ENCODE measurements at regions not wholly inside any gene's neighbourhood (a gene's known extent, or its start where the extent isn't known, plus 50 kb on each side); places are given as distances from the start of the nearest gene placed in this dataset.

DNA sequence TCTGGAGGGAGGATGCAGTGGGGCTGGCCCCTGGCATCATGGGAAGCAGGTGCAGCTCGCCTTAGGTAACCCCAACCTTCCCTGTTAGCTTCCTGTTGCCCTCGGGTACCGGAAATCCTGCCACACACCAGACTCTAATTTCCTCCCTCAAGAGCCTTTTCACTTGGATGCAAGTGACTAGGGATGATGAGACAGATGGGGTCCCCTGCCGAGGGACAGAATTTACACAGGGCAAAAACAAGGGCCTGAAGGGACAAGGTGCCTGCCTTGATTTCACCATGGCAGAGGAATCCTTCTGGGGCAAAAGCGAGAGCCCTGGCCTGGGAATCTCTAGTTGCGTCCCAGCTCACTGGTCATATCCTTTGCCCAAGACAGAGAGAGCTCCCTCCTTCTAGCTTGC lies 263.1 kb downstream of the LOXHD1 start:
- no peak for DNase-seq
- 49 to 67% (median 52%) methylated on average over 6 of the region's 6 CpGs for WGBS, 5 donors
- H3K4me3 ChIP-seq: no peak overlapping the region
- no peaks in the 10 kb centered on the region for H3K9me3 ChIP-seq
- peaks cover 0 to 40% (median 10%) of the 10 kb centered on the region in 6 donors for H3K4me1 ChIP-seq
- H3K27ac ChIP-seq: peak overlapping the region in 1 of 8 donors; percentile 26
- H3K27me3 ChIP-seq (replicated peaks in 1 of 7): no peaks in the 10 kb centered on the region
- no peak for TF ChIP-seq POLR2A (IDR thresholded peaks at IDR 0.05)
- peak in 1 of 3 donors; percentile 16 for TF ChIP-seq POLR2AphosphoS5 (IDR thresholded peaks at IDR 0.05)
- TF ChIP-seq, protein P1, sequence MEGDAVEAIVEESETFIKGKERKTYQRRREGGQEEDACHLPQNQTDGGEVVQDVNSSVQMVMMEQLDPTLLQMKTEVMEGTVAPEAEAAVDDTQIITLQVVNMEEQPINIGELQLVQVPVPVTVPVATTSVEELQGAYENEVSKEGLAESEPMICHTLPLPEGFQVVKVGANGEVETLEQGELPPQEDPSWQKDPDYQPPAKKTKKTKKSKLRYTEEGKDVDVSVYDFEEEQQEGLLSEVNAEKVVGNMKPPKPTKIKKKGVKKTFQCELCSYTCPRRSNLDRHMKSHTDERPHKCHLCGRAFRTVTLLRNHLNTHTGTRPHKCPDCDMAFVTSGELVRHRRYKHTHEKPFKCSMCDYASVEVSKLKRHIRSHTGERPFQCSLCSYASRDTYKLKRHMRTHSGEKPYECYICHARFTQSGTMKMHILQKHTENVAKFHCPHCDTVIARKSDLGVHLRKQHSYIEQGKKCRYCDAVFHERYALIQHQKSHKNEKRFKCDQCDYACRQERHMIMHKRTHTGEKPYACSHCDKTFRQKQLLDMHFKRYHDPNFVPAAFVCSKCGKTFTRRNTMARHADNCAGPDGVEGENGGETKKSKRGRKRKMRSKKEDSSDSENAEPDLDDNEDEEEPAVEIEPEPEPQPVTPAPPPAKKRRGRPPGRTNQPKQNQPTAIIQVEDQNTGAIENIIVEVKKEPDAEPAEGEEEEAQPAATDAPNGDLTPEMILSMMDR (IDR thresholded peaks at IDR 0.05 in 8 of 11, conservative IDR thresholded peaks at IDR 0.05 in 3 of 11): no peak
- intact Hi-C loops (cut with DNase I; ENCODE audit: low total_unique reads): no loop called here
- no peaks in the 10 kb centered on the region for H3K36me3 ChIP-seq

GRCh38 chr18:46395795-46396194 lies 261.2 kb downstream of the LOXHD1 start:
- no peaks in the 10 kb centered on the region for H3K36me3 ChIP-seq
- WGBS, 5 donors: 81 to 95% (median 88%) methylated on average over 4 of the region's 4 CpGs

GRCh38 chr18:46397174-46397573 lies 259.8 kb downstream of the LOXHD1 start:
- Histone ChIP-seq H3K36me3 (no peaks in the 10 kb centered on the region), H3K9me3 (no peaks in the 10 kb centered on the region), H3K27ac (peak overlapping the region in 1 of 8 donors; percentile 48), H3K4me1 (peaks cover 0 to 39% (median 10%) of the 10 kb centered on the region in 6 donors), H3K27me3 (replicated peaks in 1 of 7) (no peaks in the 10 kb centered on the region), H3K4me3 (no peak overlapping the region)
- no peak for DNase-seq
- TF ChIP-seq, protein P1 (IDR thresholded peaks at IDR 0.05 in 8 of 11, conservative IDR thresholded peaks at IDR 0.05 in 3 of 11): no peak
- TF ChIP-seq POLR2A (IDR thresholded peaks at IDR 0.05) (no peak), POLR2AphosphoS5 (IDR thresholded peaks at IDR 0.05) (no peak)
- intact Hi-C loops (cut with DNase I; ENCODE audit: low total_unique reads): no loop called here

More at GRCh38 chr18:46395795-46396194, 261.2 kb downstream of the LOXHD1 start:
- H3K27ac ChIP-seq: no peak overlapping the region
- TF ChIP-seq POLR2AphosphoS5 (IDR thresholded peaks at IDR 0.05) (no peak), POLR2A (IDR thresholded peaks at IDR 0.05) (no peak)
- TF ChIP-seq, protein P1 (IDR thresholded peaks at IDR 0.05 in 8 of 11, conservative IDR thresholded peaks at IDR 0.05 in 3 of 11): no peak
- no peak for DNase-seq
- peaks cover 0 to 40% (median 10%) of the 10 kb centered on the region in 6 donors for H3K4me1 ChIP-seq
- H3K4me3 ChIP-seq: no peak overlapping the region
- no peaks in the 10 kb centered on the region for H3K27me3 ChIP-seq (replicated peaks in 1 of 7)
- intact Hi-C loops (cut with DNase I; ENCODE audit: low total_unique reads): no loop called here
- no peaks in the 10 kb centered on the region for H3K9me3 ChIP-seq

- Histone ChIP-seq H3K9me3 (no peaks in the 10 kb centered on the region), H3K36me3 (no peaks in the 10 kb centered on the region), H3K27me3 (replicated peaks in 1 of 7) (no peaks in the 10 kb centered on the region), H3K4me1 (peaks cover 0 to 31% (median 10%) of the 10 kb centered on the region in 6 donors), H3K4me3 (no peak overlapping the region), H3K27ac (peak overlapping the region in 1 of 8 donors; percentile 21)
- WGBS, 5 donors: 58 to 72% (median 65%) methylated on average over 7 of the region's 7 CpGs
- DNase-seq: no peak
- TF ChIP-seq, protein P1 (IDR thresholded peaks at IDR 0.05 in 8 of 11, conservative IDR thresholded peaks at IDR 0.05 in 3 of 11): no peak
- TF ChIP-seq POLR2AphosphoS5 (IDR thresholded peaks at IDR 0.05) (no peak), POLR2A (IDR thresholded peaks at IDR 0.05) (no peak)
- intact Hi-C loops (cut with DNase I; ENCODE audit: low total_unique reads): no loop called here
Observed at GRCh38 chr18:46398005-46398404, 259.0 kb downstream of the LOXHD1 start.

Data from spleen (tissue), 11 donors.